Karpas-422 (cell line): ENCODE measurements at regions not wholly inside any gene's neighbourhood (a gene's known extent, or its start where the extent isn't known, plus 50 kb on each side); places are given as distances from the start of the nearest gene placed in this dataset.
"Not testable (repeated sequence)": the region's sequence is repeated elsewhere in the genome, so short reads cannot be mapped to it uniquely, and the experiment has no call there.

ENCODE experiments used
- DNase-seq: peaks from one replicate; pipeline ENCODE4 v3.0.0-alpha.2; 2015
- H2AFZ ChIP-seq: fragments of 200-600 bp; sonication (generic); 2 replicates; pipeline ENCODE4 v1.6.1; 2014; ENCODE audit warnings: antibody characterized with exemption, low read length, mixed read lengths
- H3K27ac ChIP-seq: fragments of 200-600 bp; sonication (generic); 2 replicates; pipeline ENCODE4 v1.5.1; 2014; ENCODE audit warnings: mild to moderate bottlenecking, low read length, moderate library complexity
- H3K27me3 ChIP-seq: fragments of 200-600 bp; sonication (generic); 2 replicates; pipeline ENCODE4 v1.6.1; 2014; ENCODE audit warnings: low read length, mixed read lengths
- H3K36me3 ChIP-seq: fragments of 200-600 bp; sonication (generic); 2 replicates; pipeline ENCODE4 v1.6.1; 2014; ENCODE audit warnings: low read length, mixed read lengths; ENCODE audit not compliant: insufficient read depth
- H3K4me1 ChIP-seq: fragments of 200-600 bp; sonication (generic); 2 replicates; pipeline ENCODE4 v1.6.1; 2014; ENCODE audit warnings: mild to moderate bottlenecking, low read length, mixed read lengths
- H3K4me2 ChIP-seq: fragments of 200-600 bp; sonication (generic); 2 replicates; pipeline ENCODE4 v1.6.1; 2014; ENCODE audit warnings: low read length, low read depth, mild to moderate bottlenecking; ENCODE audit not compliant: poor library complexity, severe bottlenecking
- H3K4me3 ChIP-seq: fragments of 200-600 bp; sonication (generic); 2 replicates; pipeline ENCODE4 v1.5.1; 2014; ENCODE audit warnings: mild to moderate bottlenecking, antibody characterized with exemption, low read length, mixed read lengths
- H3K79me2 ChIP-seq: fragments of 200-600 bp; sonication (generic); 2 replicates; pipeline ENCODE4 v1.6.1; 2014; ENCODE audit warnings: mild to moderate bottlenecking, low read length, mixed read lengths
- H3K9ac ChIP-seq: fragments of 200-600 bp; sonication (generic); 2 replicates; pipeline ENCODE4 v1.6.0; 2014; ENCODE audit warnings: low read length
- H3K9me2 ChIP-seq: fragments of 200-600 bp; sonication (generic), shearing (Covaris generic); replicated peaks from 2 replicates; pipeline ENCODE4 v1.6.0; 2014; ENCODE audit warnings: mild to moderate bottlenecking, low read length, moderate library complexity; ENCODE audit not compliant: insufficient read depth
- H3K9me3 ChIP-seq: fragments of 300-700, 200-600 bp; sonication (generic); 2 replicates; pipeline ENCODE4 v1.6.1; 2014; ENCODE audit warnings: low read length, mixed read lengths
- H4K20me1 ChIP-seq: fragments of 200-600 bp; sonication (generic); 2 replicates; pipeline ENCODE4 v1.6.1; 2014; ENCODE audit warnings: mild to moderate bottlenecking, antibody characterized with exemption, low read length, low read depth; ENCODE audit not compliant: insufficient read depth

DNA sequence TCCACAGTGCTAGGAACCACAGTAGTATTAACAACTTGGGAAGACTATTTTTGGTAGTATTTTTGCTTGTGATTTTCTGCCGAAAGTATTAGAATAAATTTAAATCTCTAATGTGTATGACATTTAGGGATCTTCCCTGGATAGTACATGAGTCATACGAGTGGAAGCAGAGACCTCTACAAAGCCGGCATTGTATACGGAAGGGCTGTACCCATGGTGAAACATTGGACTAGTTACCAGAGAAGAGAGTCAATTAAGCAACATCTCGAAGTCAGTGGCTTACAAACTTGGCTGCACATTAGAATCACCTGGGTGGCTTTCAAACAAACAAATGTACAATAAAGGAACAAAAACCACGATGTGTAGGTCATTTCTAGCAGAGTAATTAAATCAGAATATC, 1131.7 kb upstream of the LRRTM1 start:
- no peaks in the 10 kb centered on the region for H3K9me2 ChIP-seq
- H2AFZ ChIP-seq: no peak overlapping the region
- no peaks in the 10 kb centered on the region for H3K79me2 ChIP-seq
- H3K27me3 ChIP-seq: no peaks in the 10 kb centered on the region
- no peak overlapping the region for H3K27ac ChIP-seq
- H3K36me3 ChIP-seq: no peaks in the 10 kb centered on the region
- H3K4me1 ChIP-seq: no peaks in the 10 kb centered on the region
- no peak overlapping the region for H3K4me2 ChIP-seq
- H3K4me3 ChIP-seq: no peak overlapping the region
- H3K9ac ChIP-seq: no peak overlapping the region
- peaks cover 49% of the 10 kb centered on the region for H3K9me3 ChIP-seq
- H4K20me1 ChIP-seq: no peaks in the 10 kb centered on the region
- no peak for DNase-seq

DNA sequence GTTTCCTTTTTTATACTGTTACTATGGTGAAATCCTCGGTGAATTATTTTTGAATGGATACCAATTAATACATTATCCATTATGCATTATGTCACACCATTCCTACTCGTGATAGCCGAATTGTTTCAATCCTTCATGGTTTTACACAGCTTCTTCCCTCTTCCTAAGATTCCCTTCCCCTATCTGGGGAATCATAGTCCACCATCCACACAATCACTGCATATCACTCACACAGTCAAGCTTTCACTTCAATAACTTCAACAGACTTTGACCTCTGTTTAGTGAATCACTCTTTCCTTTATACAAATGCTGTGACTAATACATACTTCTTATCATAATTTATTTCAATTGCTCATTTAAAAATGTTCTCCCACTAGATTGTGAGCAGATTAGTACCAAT, 1108.1 kb upstream of the LRRTM1 start:
- H3K27ac ChIP-seq: no peak overlapping the region
- H3K4me3 ChIP-seq: no peak overlapping the region
- H3K4me2 ChIP-seq: no peak overlapping the region
- H3K9me2 ChIP-seq: no peaks in the 10 kb centered on the region
- peaks cover 42% of the 10 kb centered on the region for H3K9me3 ChIP-seq
- H4K20me1 ChIP-seq: no peaks in the 10 kb centered on the region
- H3K27me3 ChIP-seq: no peaks in the 10 kb centered on the region
- H3K9ac ChIP-seq: no peak overlapping the region
- no peak for DNase-seq
- no peaks in the 10 kb centered on the region for H3K79me2 ChIP-seq
- no peaks in the 10 kb centered on the region for H3K4me1 ChIP-seq
- H3K36me3 ChIP-seq: no peaks in the 10 kb centered on the region
- H2AFZ ChIP-seq: no peak overlapping the region

DNA sequence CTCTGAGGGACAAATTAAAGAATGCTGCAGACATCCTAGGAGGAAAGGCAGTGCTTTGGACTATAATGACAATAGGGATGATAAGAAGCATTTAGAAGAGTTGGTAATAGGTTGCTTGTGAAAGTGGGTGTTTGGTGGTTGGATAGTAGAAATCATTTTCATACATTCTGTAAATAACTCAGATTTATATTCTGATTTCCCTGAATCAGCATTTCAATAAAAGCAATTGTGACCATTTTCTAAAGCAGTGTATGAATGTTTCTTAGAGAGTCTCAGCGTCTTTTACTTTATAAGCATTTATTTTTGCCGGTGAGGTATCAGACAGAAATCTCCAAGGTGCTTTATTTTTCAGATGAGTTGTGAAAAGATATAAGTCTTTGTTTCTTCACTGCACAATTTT, 1099.0 kb upstream of the LRRTM1 start:
- Histone ChIP-seq H3K9me3 (peaks cover 41% of the 10 kb centered on the region), H3K4me2 (no peak overlapping the region), H2AFZ (no peak overlapping the region), H3K9ac (no peak overlapping the region), H3K79me2 (no peaks in the 10 kb centered on the region), H3K27me3 (no peaks in the 10 kb centered on the region), H3K4me3 (no peak overlapping the region), H3K4me1 (no peaks in the 10 kb centered on the region), H3K9me2 (no peaks in the 10 kb centered on the region), H4K20me1 (no peaks in the 10 kb centered on the region), H3K36me3 (no peaks in the 10 kb centered on the region), H3K27ac (no peak overlapping the region)
- DNase-seq: no peak

DNA sequence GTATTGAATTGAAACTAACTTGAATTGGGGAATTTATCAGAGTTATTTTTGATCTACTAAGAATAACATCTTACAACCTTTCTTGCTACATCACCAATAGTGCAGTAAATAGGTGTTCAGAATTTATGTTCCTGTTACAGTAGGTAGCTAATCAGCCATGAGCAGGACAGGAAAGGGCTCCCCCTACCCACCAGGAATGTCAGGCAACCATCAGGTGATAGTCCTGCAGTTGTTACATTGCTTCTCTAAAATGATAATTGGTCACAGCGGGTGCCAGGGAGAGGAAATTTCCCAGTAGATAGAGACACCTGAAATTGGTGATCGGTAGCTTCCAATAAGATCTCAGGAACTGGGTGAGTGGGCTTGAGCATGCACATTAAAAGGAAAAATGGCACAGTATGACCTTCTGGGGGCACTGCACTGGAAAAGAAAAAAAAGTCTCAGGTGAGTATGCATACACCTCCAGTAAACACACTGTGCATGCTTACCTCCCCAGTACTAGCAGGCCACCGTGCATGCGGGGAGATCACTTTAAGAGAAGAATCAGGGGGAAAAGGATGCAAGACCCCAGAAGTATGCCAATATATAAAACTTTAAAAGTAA, 1092.0 kb upstream of the LRRTM1 start:
- no peaks in the 10 kb centered on the region for H4K20me1 ChIP-seq
- H3K79me2 ChIP-seq: no peaks in the 10 kb centered on the region
- DNase-seq: no peak
- peaks cover 31% of the 10 kb centered on the region for H3K9me3 ChIP-seq
- no peaks in the 10 kb centered on the region for H3K4me1 ChIP-seq
- no peaks in the 10 kb centered on the region for H3K36me3 ChIP-seq
- no peak overlapping the region for H2AFZ ChIP-seq
- no peak overlapping the region for H3K4me3 ChIP-seq
- no peak overlapping the region for H3K27ac ChIP-seq
- H3K27me3 ChIP-seq: no peaks in the 10 kb centered on the region
- no peak overlapping the region for H3K9ac ChIP-seq
- H3K9me2 ChIP-seq: no peaks in the 10 kb centered on the region
- H3K4me2 ChIP-seq: no peak overlapping the region

DNA sequence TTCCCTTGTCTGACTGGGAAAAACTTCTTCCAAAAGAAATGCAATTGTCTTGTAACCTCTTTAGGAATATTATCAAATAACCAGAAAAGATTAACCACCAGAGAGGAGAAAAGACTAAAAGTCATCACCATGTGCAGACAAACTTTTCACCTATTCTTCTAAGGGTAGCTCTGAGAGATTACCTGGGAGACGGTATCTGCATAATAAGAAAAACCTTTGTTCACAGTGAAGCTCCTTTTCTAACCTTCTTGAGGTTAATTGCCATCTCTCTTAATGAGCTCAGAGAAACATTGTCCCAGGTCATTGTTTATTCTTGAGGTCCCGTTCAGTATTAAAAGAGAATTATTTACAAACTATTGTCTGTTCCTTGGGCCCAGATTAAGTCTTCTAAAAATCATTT, 1091.2 kb upstream of the LRRTM1 start:
- Histone ChIP-seq H3K9me3 (peaks cover 36% of the 10 kb centered on the region), H3K9ac (no peak overlapping the region), H2AFZ (no peak overlapping the region), H3K36me3 (no peaks in the 10 kb centered on the region), H3K27me3 (no peaks in the 10 kb centered on the region), H3K4me2 (no peak overlapping the region), H3K9me2 (no peaks in the 10 kb centered on the region), H4K20me1 (no peaks in the 10 kb centered on the region), H3K27ac (no peak overlapping the region), H3K4me1 (no peaks in the 10 kb centered on the region), H3K79me2 (no peaks in the 10 kb centered on the region), H3K4me3 (no peak overlapping the region)
- no peak for DNase-seq

DNA sequence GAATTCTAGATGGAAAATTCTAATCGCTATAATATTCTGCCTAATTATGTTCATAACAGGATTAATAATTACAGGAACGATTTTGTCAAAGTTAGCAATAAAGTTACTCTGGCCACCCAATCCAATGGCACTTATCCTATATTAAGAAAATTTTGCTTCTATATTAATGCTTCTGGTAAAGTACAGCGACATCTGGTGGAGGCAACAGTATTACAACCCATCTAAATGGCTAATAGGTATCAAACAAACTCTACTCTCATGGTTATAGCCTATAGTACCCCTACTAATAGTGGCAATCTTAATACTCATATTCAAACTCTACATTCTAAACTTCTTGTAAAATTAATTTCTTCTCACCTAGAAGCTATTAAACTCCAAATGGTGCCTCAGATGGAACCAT, 1084.7 kb upstream of the LRRTM1 start:
- no peak overlapping the region for H3K27ac ChIP-seq
- H3K4me3 ChIP-seq: no peak overlapping the region
- no peak overlapping the region for H3K4me2 ChIP-seq
- no peaks in the 10 kb centered on the region for H3K27me3 ChIP-seq
- H3K4me1 ChIP-seq: no peaks in the 10 kb centered on the region
- no peaks in the 10 kb centered on the region for H3K9me2 ChIP-seq
- H4K20me1 ChIP-seq: no peaks in the 10 kb centered on the region
- H3K79me2 ChIP-seq: no peaks in the 10 kb centered on the region
- no peak overlapping the region for H2AFZ ChIP-seq
- H3K36me3 ChIP-seq: no peaks in the 10 kb centered on the region
- H3K9me3 ChIP-seq: peaks cover 28% of the 10 kb centered on the region
- H3K9ac ChIP-seq: no peak overlapping the region
- peak; percentile 80 for DNase-seq

DNA sequence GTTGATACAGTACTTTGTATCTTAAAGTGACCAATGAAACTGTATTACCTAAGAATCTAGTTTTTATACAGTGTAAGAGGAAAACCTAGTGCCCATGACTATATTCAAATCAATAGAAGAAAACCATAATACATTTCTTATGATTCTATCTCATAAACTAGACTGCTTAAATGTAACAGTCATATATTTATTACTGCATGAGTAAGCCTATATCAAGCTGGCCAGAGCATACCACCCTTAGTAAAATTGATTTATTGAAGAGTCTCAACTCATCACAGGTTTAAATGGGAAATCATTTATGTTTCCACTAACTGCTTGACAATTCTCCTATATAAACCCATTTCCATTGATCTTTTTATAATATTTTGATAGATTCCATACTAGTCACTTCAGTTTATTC, 1059.2 kb upstream of the LRRTM1 start:
- no peaks in the 10 kb centered on the region for H3K4me1 ChIP-seq
- H3K4me3 ChIP-seq: no peak overlapping the region
- H3K9me2 ChIP-seq: no peaks in the 10 kb centered on the region
- H3K27me3 ChIP-seq: no peaks in the 10 kb centered on the region
- no peak overlapping the region for H3K27ac ChIP-seq
- no peak overlapping the region for H3K4me2 ChIP-seq
- H3K36me3 ChIP-seq: no peaks in the 10 kb centered on the region
- peaks cover 35% of the 10 kb centered on the region for H3K9me3 ChIP-seq
- H3K79me2 ChIP-seq: no peaks in the 10 kb centered on the region
- no peak overlapping the region for H2AFZ ChIP-seq
- H3K9ac ChIP-seq: no peak overlapping the region
- H4K20me1 ChIP-seq: no peaks in the 10 kb centered on the region
- DNase-seq: no peak

DNA sequence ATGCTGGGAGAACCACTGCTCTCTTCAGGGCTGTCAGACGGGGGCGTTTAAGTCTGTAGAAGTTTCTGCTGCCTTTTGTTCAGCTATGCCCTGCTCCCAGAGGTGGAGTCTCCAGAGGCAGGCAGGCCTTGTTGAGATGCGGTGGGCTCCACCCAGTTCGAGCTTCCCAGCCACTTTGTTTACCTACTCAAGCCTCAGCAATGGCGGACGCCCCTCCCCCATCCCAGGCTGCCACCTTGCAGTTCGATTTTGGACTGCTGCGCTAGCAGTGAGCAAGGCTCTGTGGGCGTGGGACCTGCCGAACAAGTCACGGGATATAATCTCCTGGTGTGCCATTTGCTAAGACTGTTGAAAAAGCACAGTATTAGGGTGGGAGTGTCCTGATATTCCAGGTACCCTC, 1057.9 kb upstream of the LRRTM1 start:
- not testable (repeated sequence) for H4K20me1 ChIP-seq, H3K4me1 ChIP-seq, H3K4me3 ChIP-seq, H3K27ac ChIP-seq, DNase-seq, H3K27me3 ChIP-seq, H3K9ac ChIP-seq, H2AFZ ChIP-seq, H3K36me3 ChIP-seq, H3K9me2 ChIP-seq, H3K4me2 ChIP-seq, H3K79me2 ChIP-seq
- H3K9me3 ChIP-seq: peaks cover 23% of the 10 kb centered on the region

- Histone ChIP-seq H3K9me3 (peaks cover 24% of the 10 kb centered on the region), H4K20me1 (no peaks in the 10 kb centered on the region), H3K4me1 (no peaks in the 10 kb centered on the region), H3K27ac (no peak overlapping the region), H3K36me3 (no peaks in the 10 kb centered on the region), H3K79me2 (no peaks in the 10 kb centered on the region), H2AFZ (no peak overlapping the region), H3K4me3 (no peak overlapping the region), H3K9me2 (no peaks in the 10 kb centered on the region), H3K4me2 (no peak overlapping the region), H3K9ac (no peak overlapping the region), H3K27me3 (no peaks in the 10 kb centered on the region)
- DNase-seq: no peak
Observed at GRCh38 chr2:81355436-81355835, 1050.9 kb upstream of the LRRTM1 start.
